ENCODE measurements at regions not wholly inside any gene's neighbourhood (a gene's known extent, or its start where the extent isn't known, plus 50 kb on each side); places are given as distances from the start of the nearest gene placed in this dataset.

GRCh38 chr21:15932726-15933125 lies 202.9 kb downstream of the USP25 start:
- ChIA-PET CTCF (no interaction called here), POLR2A (no interaction called here)
- Mint-ChIP-seq H3K27ac (no peak overlapping the region), H3K36me3 (ENCODE audit: low read depth) (no peaks in the 10 kb centered on the region), H3K4me3 (no peak overlapping the region), H3K4me1 (no peaks in the 10 kb centered on the region), H3K27me3 (no peaks in the 10 kb centered on the region), H3K9me3 (ENCODE audit: low read depth) (no peaks in the 10 kb centered on the region)
- no peak for DNase-seq
- ATAC-seq, result no peak
- intact Hi-C loops (cut with DNase I, micrococcal nuclease), result no loop called here

- Mint-ChIP-seq H3K4me3 (no peak overlapping the region), H3K27me3 (no peaks in the 10 kb centered on the region), H3K4me1 (no peaks in the 10 kb centered on the region), H3K27ac (no peak overlapping the region), H3K9me3 (ENCODE audit: low read depth) (no peaks in the 10 kb centered on the region), H3K36me3 (ENCODE audit: low read depth) (no peaks in the 10 kb centered on the region)
- no peak for DNase-seq
- ATAC-seq, result no peak
- intact Hi-C loops (cut with DNase I, micrococcal nuclease), result no loop called here
- ChIA-PET POLR2A (no interaction called here), CTCF (no interaction called here)
Measured at GRCh38 chr21:15935530-15935929, 205.7 kb downstream of the USP25 start.

- Mint-ChIP-seq H3K36me3 (ENCODE audit: low read depth) (no peaks in the 10 kb centered on the region), H3K27ac (no peak overlapping the region), H3K4me3 (no peak overlapping the region), H3K27me3 (peaks cover 18% of the 10 kb centered on the region), H3K9me3 (ENCODE audit: low read depth) (no peaks in the 10 kb centered on the region), H3K4me1 (no peaks in the 10 kb centered on the region)
- ATAC-seq (no peak), DNase-seq (no peak)
- intact Hi-C loops (cut with DNase I, micrococcal nuclease), result no loop called here
- ChIA-PET CTCF (no interaction called here), POLR2A (no interaction called here)
Measured at GRCh38 chr21:15943009-15943666, 213.4 kb downstream of the USP25 start.

- Mint-ChIP-seq H3K9me3 (ENCODE audit: low read depth) (peaks cover 6% of the 10 kb centered on the region), H3K27me3 (peaks cover 13% of the 10 kb centered on the region), H3K4me1 (no peaks in the 10 kb centered on the region), H3K4me3 (no peak overlapping the region), H3K27ac (no peak overlapping the region), H3K36me3 (ENCODE audit: low read depth) (no peaks in the 10 kb centered on the region)
- ATAC-seq, result no peak
- intact Hi-C loops (cut with DNase I, micrococcal nuclease), result no loop called here
- DNase-seq, result no peak
- ChIA-PET CTCF (no interaction called here), POLR2A (no interaction called here)
Measured at GRCh38 chr21:15947677-15948076, 217.9 kb downstream of the USP25 start.

GRCh38 chr21:15953551-15954116 lies 223.9 kb downstream of the USP25 start:
- H3K9me3 Mint-ChIP-seq (ENCODE audit: low read depth), result peaks cover 25% of the 10 kb centered on the region
- no peaks in the 10 kb centered on the region for H3K27me3 Mint-ChIP-seq
- DNase-seq, result no peak
- intact Hi-C loops (cut with DNase I, micrococcal nuclease), result no loop called here
- POLR2A ChIA-PET, result no interaction called here
- H3K27ac Mint-ChIP-seq, result no peak overlapping the region
- ATAC-seq, result no peak
- H3K4me1 Mint-ChIP-seq, result no peaks in the 10 kb centered on the region
- CTCF ChIA-PET, result no interaction called here
- no peaks in the 10 kb centered on the region for H3K36me3 Mint-ChIP-seq (ENCODE audit: low read depth)
- H3K4me3 Mint-ChIP-seq, result no peak overlapping the region

- Mint-ChIP-seq H3K4me1 (no peaks in the 10 kb centered on the region), H3K27me3 (no peaks in the 10 kb centered on the region), H3K27ac (no peak overlapping the region), H3K4me3 (no peak overlapping the region), H3K9me3 (ENCODE audit: low read depth) (no peaks in the 10 kb centered on the region), H3K36me3 (ENCODE audit: low read depth) (no peaks in the 10 kb centered on the region)
- intact Hi-C loops (cut with DNase I, micrococcal nuclease), result no loop called here
- ATAC-seq, result no peak
- ChIA-PET CTCF (no interaction called here), POLR2A (no interaction called here)
- no peak for DNase-seq
Measured at GRCh38 chr21:15964236-15964855, 234.6 kb downstream of the USP25 start.

- H3K4me1 Mint-ChIP-seq, result no peaks in the 10 kb centered on the region
- CTCF ChIA-PET, result no interaction called here
- POLR2A ChIA-PET, result no interaction called here
- ATAC-seq, result no peak
- no peak for DNase-seq
- H3K27ac Mint-ChIP-seq, result no peak overlapping the region
- no peaks in the 10 kb centered on the region for H3K9me3 Mint-ChIP-seq (ENCODE audit: low read depth)
- intact Hi-C loops (cut with DNase I, micrococcal nuclease), result no loop called here
- no peak overlapping the region for H3K4me3 Mint-ChIP-seq
- no peaks in the 10 kb centered on the region for H3K36me3 Mint-ChIP-seq (ENCODE audit: low read depth)
- H3K27me3 Mint-ChIP-seq, result no peaks in the 10 kb centered on the region
Measured at GRCh38 chr21:15966231-15966630, 236.4 kb downstream of the USP25 start.

- H3K4me1 Mint-ChIP-seq, result no peaks in the 10 kb centered on the region
- H3K27ac Mint-ChIP-seq, result no peak overlapping the region
- H3K27me3 Mint-ChIP-seq, result no peaks in the 10 kb centered on the region
- POLR2A ChIA-PET, result no interaction called here
- H3K36me3 Mint-ChIP-seq (ENCODE audit: low read depth), result no peaks in the 10 kb centered on the region
- CTCF ChIA-PET, result interaction anchor here (0.8 kb wide), 1 partner anchor 25 kb away, joined by 3 read pairs; no protein-coding TSS in a partner anchor
- intact Hi-C loops (cut with DNase I, micrococcal nuclease), result no loop called here
- H3K9me3 Mint-ChIP-seq (ENCODE audit: low read depth), result no peaks in the 10 kb centered on the region
- no peak for DNase-seq
- no peak overlapping the region for H3K4me3 Mint-ChIP-seq
- ATAC-seq, result no peak
Measured at GRCh38 chr21:15966651-15967050, 236.9 kb downstream of the USP25 start.

- CTCF ChIA-PET, result no interaction called here
- ATAC-seq (no peak), DNase-seq (no peak)
- no peak overlapping the region for H3K27ac Mint-ChIP-seq
- no peaks in the 10 kb centered on the region for H3K27me3 Mint-ChIP-seq
- H3K9me3 Mint-ChIP-seq (ENCODE audit: low read depth), result no peaks in the 10 kb centered on the region
- POLR2A ChIA-PET, result no interaction called here
- H3K4me1 Mint-ChIP-seq, result no peaks in the 10 kb centered on the region
- intact Hi-C loops (cut with DNase I, micrococcal nuclease), result no loop called here
- no peaks in the 10 kb centered on the region for H3K36me3 Mint-ChIP-seq (ENCODE audit: low read depth)
- no peak overlapping the region for H3K4me3 Mint-ChIP-seq
Measured at GRCh38 chr21:15967661-15968060, 237.9 kb downstream of the USP25 start.

- H3K4me3 Mint-ChIP-seq, result no peak overlapping the region
- H3K27ac Mint-ChIP-seq, result no peak overlapping the region
- intact Hi-C loops (cut with DNase I, micrococcal nuclease), result no loop called here
- DNase-seq, result no peak
- ChIA-PET POLR2A (no interaction called here), CTCF (no interaction called here)
- no peaks in the 10 kb centered on the region for H3K4me1 Mint-ChIP-seq
- H3K9me3 Mint-ChIP-seq (ENCODE audit: low read depth), result no peaks in the 10 kb centered on the region
- H3K36me3 Mint-ChIP-seq (ENCODE audit: low read depth), result no peaks in the 10 kb centered on the region
- no peaks in the 10 kb centered on the region for H3K27me3 Mint-ChIP-seq
- no peak for ATAC-seq
Measured at GRCh38 chr21:15968776-15969310, 239.1 kb downstream of the USP25 start.

GRCh38 chr21:15976807-15977206 lies 247.0 kb downstream of the USP25 start:
- CTCF ChIA-PET, result no interaction called here
- intact Hi-C loops (cut with DNase I, micrococcal nuclease), result no loop called here

GRCh38 chr21:15978215-15978738 lies 248.5 kb downstream of the USP25 start:
- ATAC-seq (no peak), DNase-seq (no peak)
- intact Hi-C loops (cut with DNase I, micrococcal nuclease), result no loop called here
- Mint-ChIP-seq H3K36me3 (ENCODE audit: low read depth) (no peaks in the 10 kb centered on the region), H3K27ac (no peak overlapping the region), H3K4me1 (no peaks in the 10 kb centered on the region), H3K9me3 (ENCODE audit: low read depth) (no peaks in the 10 kb centered on the region), H3K27me3 (no peaks in the 10 kb centered on the region), H3K4me3 (no peak overlapping the region)
- ChIA-PET POLR2A (no interaction called here), CTCF (no interaction called here)

More at GRCh38 chr21:15976807-15977206, 247.0 kb downstream of the USP25 start:
- no peak overlapping the region for H3K27ac Mint-ChIP-seq
- no peak overlapping the region for H3K4me3 Mint-ChIP-seq
- ATAC-seq (no peak), DNase-seq (no peak)
- no peaks in the 10 kb centered on the region for H3K9me3 Mint-ChIP-seq (ENCODE audit: low read depth)
- no peaks in the 10 kb centered on the region for H3K27me3 Mint-ChIP-seq
- no peaks in the 10 kb centered on the region for H3K36me3 Mint-ChIP-seq (ENCODE audit: low read depth)
- H3K4me1 Mint-ChIP-seq, result no peaks in the 10 kb centered on the region
- POLR2A ChIA-PET, result no interaction called here
